K562 (cell line): ENCODE measurements at regions not wholly inside any gene's neighbourhood (a gene's known extent, or its start where the extent isn't known, plus 50 kb on each side); places are given as distances from the start of the nearest gene placed in this dataset.

Experiments used
- ATAC-seq: fragments of 200-7000 bp; cut with Tn5 transposase; 3 replicates; pipeline ENCODE4 v1.9.1; 2020; ENCODE audit warnings: moderate library complexity
- BruUV-seq: library from RNA; stranded (reverse); fragments of 400-500 nt; replicated peaks from 2 replicates; lab custom pipeline; 2021; lab: Mats Ljungman, UMichigan
- CTCF ChIA-PET: fragments of 300-600 bp; formaldehyde crosslinking; extraction: SDS; loops from one replicate; lab custom pipeline; 2021; ENCODE audit warnings: low intra/inter-chr PET ratio; lab: Yijun Ruan, JAX
- POLR2A ChIA-PET: fragments of 300-600, 350-650 bp; sonication (Branson Sonifier 250); formaldehyde crosslinking; extraction: SDS; loops from one replicate; lab custom pipeline; 2021; ENCODE audit warnings: antibody characterized with exemption, inconsistent platforms; lab: Yijun Ruan, JAX
- DNase-seq, 4 experiments: peaks; one replicate each; pipeline versions ENCODE4 v3.0.0 to v3.0.0-alpha.2; 2011 to 2018; ENCODE audit warnings: low spot score in 3 of 4, mixed read lengths in 3 of 4; ENCODE audit errors: extremely low read depth in 1 of 4
- FAIRE-seq: peaks from 2 replicates; lab custom pipeline; 2011; peaks lifted over from hg19 to GRCh38; lab: Jason Lieb, UNC
- H2AFZ ChIP-seq: 2 replicates; pipeline ENCODE4 v1.6.0; 2011; ENCODE audit warnings: low read depth, low read length, control low read depth, inconsistent platforms
- H3K27ac ChIP-seq: fragments of 200-600 bp; 3 replicates; pipeline ENCODE4 v1.8.0; 2011; ENCODE audit warnings: low read depth, mild to moderate bottlenecking, control low read depth, inconsistent platforms, low read length, moderate library complexity, mixed read lengths; ENCODE audit errors: extremely low read depth
- H3K27me3 ChIP-seq, 2 experiments: fragments of 300-600 bp in 1 of 2; 2 replicates in 1 of 2; 3 replicates in 1 of 2; pipeline versions ENCODE4 v1.6.0 to v1.8.0; 2011; ENCODE audit warnings: inconsistent platforms in 2 of 2, low read length in 2 of 2, mild to moderate bottlenecking in 1 of 2, mixed read lengths in 1 of 2, moderate library complexity in 1 of 2; ENCODE audit not compliant: control insufficient read depth in 2 of 2, insufficient read depth in 2 of 2
- H3K36me3 ChIP-seq: fragments of 300-600 bp; 3 replicates; pipeline ENCODE4 v1.8.0; 2011; ENCODE audit warnings: mild to moderate bottlenecking, low read length, inconsistent platforms; ENCODE audit not compliant: control insufficient read depth, insufficient read depth
- H3K4me1 ChIP-seq, 2 experiments: fragments of 200-600 bp in 1 of 2; replicated peaks in 1 of 2; 2 replicates in 1 of 2; 3 replicates in 1 of 2; pipeline versions ENCODE4 v1.5.1 to v1.8.0; 2011; ENCODE audit warnings: inconsistent platforms in 2 of 2, low read length in 2 of 2, mild to moderate bottlenecking in 1 of 2, mixed read lengths in 1 of 2, moderate library complexity in 1 of 2; ENCODE audit not compliant: control insufficient read depth in 2 of 2, insufficient read depth in 2 of 2
- H3K4me2 ChIP-seq: 2 replicates; pipeline ENCODE4 v1.6.1; 2011; ENCODE audit warnings: low read length, control low read depth, inconsistent platforms, mixed read lengths; ENCODE audit not compliant: insufficient read depth
- H3K4me3 ChIP-seq: fragments of 200-600 bp; sonication (generic), shearing (Covaris generic); 2 replicates; pipeline ENCODE4 v1.5.1; 2016; ENCODE audit warnings: control low read depth, inconsistent platforms
- H3K79me2 ChIP-seq: fragments of 200-600 bp; 3 replicates; pipeline ENCODE4 v1.8.0; 2011; ENCODE audit warnings: low read length, inconsistent platforms; ENCODE audit not compliant: control insufficient read depth, insufficient read depth
- H3K9ac ChIP-seq, 2 experiments: 2 replicates each; pipeline versions ENCODE4 v1.6.0 to v1.6.1; 2011; ENCODE audit warnings: low read depth in 2 of 2, low read length in 2 of 2, control low read depth in 1 of 2, inconsistent platforms in 1 of 2, mild to moderate bottlenecking in 1 of 2, mixed read lengths in 1 of 2; ENCODE audit not compliant: insufficient read depth in 1 of 2
- H3K9me1 ChIP-seq: one replicate; pipeline ENCODE4 v1.6.0; 2011; ENCODE audit warnings: inconsistent platforms, mild to moderate bottlenecking, low read length, moderate library complexity; ENCODE audit not compliant: control insufficient read depth, insufficient read depth
- H3K9me3 ChIP-seq: replicated peaks from 2 replicates; pipeline ENCODE4 v1.5.1; 2011; ENCODE audit warnings: low read depth, low read length, inconsistent platforms; ENCODE audit not compliant: control insufficient read depth, insufficient read depth
- H4K20me1 ChIP-seq: replicated peaks from 2 replicates; pipeline ENCODE4 v1.6.1; 2011; ENCODE audit warnings: low read length, inconsistent platforms, mixed read lengths; ENCODE audit not compliant: control insufficient read depth, insufficient read depth
- CBFA2T3 ChIP-seq: fragments of 450-650 bp; IDR thresholded peaks from 2 replicates; pipeline ENCODE4 v1.6.1; 2017
- CREB3 ChIP-seq: fragments of 450-650 bp; conservative IDR thresholded peaks from 2 replicates; pipeline ENCODE4 v1.6.1; 2016; ENCODE audit warnings: missing genetic modification characterization, low read depth, mild to moderate bottlenecking, missing compliant biosample characterization, moderate library complexity
- MYNN ChIP-seq, 2 experiments: sonication (generic); formaldehyde crosslinking in 1 of 2; IDR thresholded peaks; 2 replicates each; pipeline versions ENCODE4 v1.5.0 to v1.6.1; 2016 to 2020; ENCODE audit warnings: antibody characterized with exemption in 1 of 2, missing genetic modification reagents in 1 of 2
- PHF21A ChIP-seq: fragments of 450-650 bp; IDR thresholded peaks from 2 replicates; pipeline ENCODE4 v1.6.1; 2017; ENCODE audit warnings: low read depth, borderline replicate concordance
- POLR2H ChIP-seq: IDR thresholded peaks from 2 replicates; pipeline ENCODE4 v1.6.1; 2016; ENCODE audit warnings: missing genetic modification characterization, low read depth, mild to moderate bottlenecking, control low read depth, missing compliant biosample characterization, moderate library complexity
- SIX5 ChIP-seq, 2 experiments: IDR thresholded peaks; 2 replicates each; pipeline ENCODE4 v1.6.1; 2011; ENCODE audit warnings: low read length in 2 of 2, borderline replicate concordance in 1 of 2, low read depth in 1 of 2, mild to moderate bottlenecking in 1 of 2, moderate library complexity in 1 of 2; ENCODE audit not compliant: insufficient read depth in 1 of 2
- SMARCA4 ChIP-seq: fragments of 450-650 bp; IDR thresholded peaks from 2 replicates; pipeline ENCODE4 v1.6.1; 2016
- ZNF174 ChIP-seq: fragments of 250-450 bp; sonication (Bioruptor Pico); IDR thresholded peaks from 2 replicates; pipeline ENCODE4 v1.4.0; 2020; ENCODE audit warnings: mild to moderate bottlenecking
- WGBS: fragments of 100-300 bp; shearing (Covaris generic); methylation state at CpG from one replicate; pipeline ENCODE4 v1.1.6; 2016; ENCODE audit warnings: low coverage, mixed read lengths; ENCODE audit not compliant: insufficient coverage; ENCODE audit errors: missing lambda C conversion rate; 5-methylcytosine and 5-hydroxymethylcytosine counted together
- in situ Hi-C: fragments of 300-500 bp; cut with MboI; formaldehyde crosslinking; loops from 4 replicates; pipeline ENCODE4 v1.15.0; 2018; ENCODE audit warnings: inconsistent platforms, mixed read lengths
- intact Hi-C: fragments of 100-400 bp; cut with micrococcal nuclease; formaldehyde crosslinking; loops from 2 replicates; pipeline ENCODE4 v1.14.2; 2022

GRCh38 chr1:3984586-3984985, 84.5 kb upstream of the C1orf174 start:
- H2AFZ ChIP-seq, result no peak overlapping the region
- no peak for TF ChIP-seq CBFA2T3
- no peak for TF ChIP-seq ZNF174 (CRISPR knock-in tag)
- no peak for TF ChIP-seq MYNN (IDR thresholded peaks at IDR 0.05)
- no peak for TF ChIP-seq MYNN (CRISPR knock-in tag; IDR thresholded peaks at IDR 0.05)
- TF ChIP-seq PHF21A, result no peak
- no peak for TF ChIP-seq CREB3 (tag)
- TF ChIP-seq SIX5 (IDR thresholded peaks at IDR 0.05; ENCODE audit: borderline replicate concordance in 1 of 2, insufficient read depth in 1 of 2, low read depth in 1 of 2, low read length in 2 of 2), result no peak
- TF ChIP-seq SMARCA4, result no peak
- no peak for TF ChIP-seq POLR2H (tag)
- no peaks in the 10 kb centered on the region for H3K79me2 ChIP-seq
- no peaks in the 10 kb centered on the region for H3K9me3 ChIP-seq
- ChIA-PET CTCF (no interaction called here), POLR2A (interaction anchor here (0.5 to 1.6 kb wide), 3 partner anchors 52 to 144 kb away, joined by 3 to 5 read pairs (median 3); no protein-coding TSS in a partner anchor)
- WGBS, result 16% methylated on average over 13 of the region's 13 CpGs
- H3K4me1 ChIP-seq, result no peaks in the 10 kb centered on the region; a peak in 1 of 5 replicates
- DNase-seq (no peak), FAIRE-seq (no peak), ATAC-seq (no peak; the same call in 2 of the 3 replicates)
- no peaks in the 10 kb centered on the region for H3K36me3 ChIP-seq
- no peak overlapping the region for H3K27ac ChIP-seq
- in situ Hi-C loops, result no loop called here
- H3K27me3 ChIP-seq, result peaks cover 0 to 31% of the 10 kb centered on the region in 2 experiments; a peak in 2 of 5 replicates
- intact Hi-C loops, result no loop called here
- no peak overlapping the region for H3K9ac ChIP-seq
- no peak overlapping the region for H3K4me3 ChIP-seq
- H3K4me2 ChIP-seq, result no peak overlapping the region
- no TSS peak for BruUV-seq
- H4K20me1 ChIP-seq, result no peaks in the 10 kb centered on the region; the same call in 1 of the 2 replicates
- peaks cover 4% of the 10 kb centered on the region for H3K9me1 ChIP-seq
